ENCODE measurements at regions not wholly inside any gene's neighbourhood (a gene's known extent, or its start where the extent isn't known, plus 50 kb on each side); places are given as distances from the start of the nearest gene placed in this dataset.

DNA sequence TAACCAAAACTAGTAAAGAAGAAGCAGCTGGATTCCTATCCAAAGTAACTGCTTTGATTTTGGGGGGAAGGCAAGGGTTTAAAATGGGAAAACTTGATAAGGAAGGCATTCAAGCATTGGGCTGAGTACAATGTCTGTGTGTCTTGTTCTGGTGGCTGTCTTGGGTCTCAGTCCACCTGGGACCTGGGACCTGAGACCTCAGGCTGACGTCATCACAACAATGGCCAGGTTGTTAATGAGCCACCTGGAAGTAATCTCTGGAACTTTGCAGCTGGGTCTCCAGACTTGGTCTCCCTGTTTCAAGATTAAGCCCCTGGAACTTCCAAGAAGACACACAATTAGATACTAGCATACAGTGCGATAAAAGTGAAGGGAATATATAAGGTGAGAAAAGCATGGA lies 157.5 kb downstream of the PIK3R1 start:
- DNase-seq: no peak
- no peak for FAIRE-seq
- H3K27ac ChIP-seq (ENCODE audit: low read depth in 2 of 2, low read length in 2 of 2): no peak overlapping the region
- intact Hi-C loops (cut with DNase I): no loop called here
- H3K4me3 ChIP-seq (ENCODE audit: low read length in 3 of 3): no peak overlapping the region
- H3K9me3 ChIP-seq (ENCODE audit: control insufficient read depth in 2 of 3, insufficient read depth in 1 of 3, low read length in 3 of 3): no peaks in the 10 kb centered on the region
- H3K4me1 ChIP-seq (ENCODE audit: control insufficient read depth in 2 of 3, insufficient read depth in 2 of 3, low read depth in 1 of 3, low read length in 3 of 3): no peaks in the 10 kb centered on the region
- TF ChIP-seq, protein P1, sequence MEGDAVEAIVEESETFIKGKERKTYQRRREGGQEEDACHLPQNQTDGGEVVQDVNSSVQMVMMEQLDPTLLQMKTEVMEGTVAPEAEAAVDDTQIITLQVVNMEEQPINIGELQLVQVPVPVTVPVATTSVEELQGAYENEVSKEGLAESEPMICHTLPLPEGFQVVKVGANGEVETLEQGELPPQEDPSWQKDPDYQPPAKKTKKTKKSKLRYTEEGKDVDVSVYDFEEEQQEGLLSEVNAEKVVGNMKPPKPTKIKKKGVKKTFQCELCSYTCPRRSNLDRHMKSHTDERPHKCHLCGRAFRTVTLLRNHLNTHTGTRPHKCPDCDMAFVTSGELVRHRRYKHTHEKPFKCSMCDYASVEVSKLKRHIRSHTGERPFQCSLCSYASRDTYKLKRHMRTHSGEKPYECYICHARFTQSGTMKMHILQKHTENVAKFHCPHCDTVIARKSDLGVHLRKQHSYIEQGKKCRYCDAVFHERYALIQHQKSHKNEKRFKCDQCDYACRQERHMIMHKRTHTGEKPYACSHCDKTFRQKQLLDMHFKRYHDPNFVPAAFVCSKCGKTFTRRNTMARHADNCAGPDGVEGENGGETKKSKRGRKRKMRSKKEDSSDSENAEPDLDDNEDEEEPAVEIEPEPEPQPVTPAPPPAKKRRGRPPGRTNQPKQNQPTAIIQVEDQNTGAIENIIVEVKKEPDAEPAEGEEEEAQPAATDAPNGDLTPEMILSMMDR (IDR thresholded peaks at IDR 0.05; ENCODE audit: borderline replicate concordance, extremely low read depth, insufficient read depth): no peak
- H3K27me3 ChIP-seq (ENCODE audit: control insufficient read depth, insufficient read depth, low read length): no peaks in the 10 kb centered on the region
- no peaks in the 10 kb centered on the region for H3K36me3 ChIP-seq (ENCODE audit: control insufficient read depth in 2 of 3, insufficient read depth in 3 of 3, low read length in 3 of 3)
- H3K9ac ChIP-seq (ENCODE audit: low read length in 3 of 3): no peak overlapping the region

DNA sequence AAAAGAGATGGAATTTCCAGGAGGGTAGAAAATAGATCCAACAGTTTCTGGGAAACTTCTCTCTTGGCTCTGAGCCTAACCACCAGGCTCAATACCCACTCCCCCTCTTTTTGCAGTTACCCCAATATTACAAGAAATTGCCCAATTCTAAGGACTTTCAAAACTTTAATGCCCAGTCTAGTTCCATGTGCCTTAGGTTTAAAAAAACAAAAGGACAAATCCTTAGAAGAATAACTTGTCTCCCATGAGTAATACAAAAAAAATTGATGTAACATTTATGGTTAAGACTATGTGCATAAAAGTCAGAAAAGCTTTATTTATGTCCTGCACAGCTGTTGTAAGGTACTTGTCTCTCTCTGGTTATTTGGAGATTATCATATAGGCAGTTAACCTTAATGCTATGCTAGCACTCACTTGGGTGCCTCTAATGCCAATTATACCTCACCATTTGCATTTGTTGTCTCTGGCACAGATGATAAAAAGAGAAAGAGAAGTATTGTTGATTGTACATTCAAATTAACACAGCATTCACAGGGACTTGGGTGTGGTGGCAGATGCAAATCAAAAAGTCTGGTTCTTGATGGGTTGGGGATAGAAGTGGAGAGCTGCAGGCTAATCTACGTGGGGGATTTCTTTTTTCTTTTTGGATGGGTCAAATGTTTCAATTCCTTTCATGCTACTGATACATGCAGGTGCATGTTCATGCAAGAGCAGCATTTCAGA lies 159.4 kb downstream of the PIK3R1 start:
- TF ChIP-seq, protein P1 (IDR thresholded peaks at IDR 0.05; ENCODE audit: borderline replicate concordance, extremely low read depth, insufficient read depth): no peak
- Histone ChIP-seq H3K4me3 (ENCODE audit: low read length in 3 of 3) (no peak overlapping the region), H3K9me3 (ENCODE audit: control insufficient read depth in 2 of 3, insufficient read depth in 1 of 3, low read length in 3 of 3) (no peaks in the 10 kb centered on the region), H3K27me3 (ENCODE audit: control insufficient read depth, insufficient read depth, low read length) (no peaks in the 10 kb centered on the region), H3K9ac (ENCODE audit: low read length in 3 of 3) (no peak overlapping the region), H3K36me3 (ENCODE audit: control insufficient read depth in 2 of 3, insufficient read depth in 3 of 3, low read length in 3 of 3) (no peaks in the 10 kb centered on the region), H3K4me1 (ENCODE audit: control insufficient read depth in 2 of 3, insufficient read depth in 2 of 3, low read depth in 1 of 3, low read length in 3 of 3) (no peaks in the 10 kb centered on the region), H3K27ac (ENCODE audit: low read depth in 2 of 2, low read length in 2 of 2) (no peak overlapping the region)
- intact Hi-C loops (cut with DNase I): no loop called here
- no peak for DNase-seq
- FAIRE-seq: no peak

DNA sequence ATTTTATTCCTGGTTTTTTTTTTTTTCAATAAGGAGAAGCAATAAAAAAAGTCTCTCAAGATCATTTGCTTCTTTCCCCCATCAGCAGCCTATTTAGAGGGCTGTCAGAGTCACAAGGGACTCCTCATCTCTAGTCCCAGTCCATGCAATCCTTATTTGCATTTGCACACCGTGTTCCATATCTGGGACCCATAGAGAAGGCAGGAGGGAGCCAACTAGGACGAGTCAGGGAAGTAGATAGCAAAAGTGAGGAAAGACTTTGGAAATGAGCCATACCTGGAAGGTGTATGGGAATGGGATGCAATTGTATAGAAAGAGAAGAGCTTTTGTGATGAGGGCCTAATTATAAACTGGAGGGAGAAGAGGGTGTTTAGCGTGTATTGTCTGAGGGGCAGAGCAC lies 160.0 kb downstream of the PIK3R1 start:
- intact Hi-C loops (cut with DNase I): no loop called here
- Histone ChIP-seq H3K9me3 (ENCODE audit: control insufficient read depth in 2 of 3, insufficient read depth in 1 of 3, low read length in 3 of 3) (no peaks in the 10 kb centered on the region), H3K4me1 (ENCODE audit: control insufficient read depth in 2 of 3, insufficient read depth in 2 of 3, low read depth in 1 of 3, low read length in 3 of 3) (no peaks in the 10 kb centered on the region), H3K9ac (ENCODE audit: low read length in 3 of 3) (no peak overlapping the region), H3K36me3 (ENCODE audit: control insufficient read depth in 2 of 3, insufficient read depth in 3 of 3, low read length in 3 of 3) (no peaks in the 10 kb centered on the region), H3K27ac (ENCODE audit: low read depth in 2 of 2, low read length in 2 of 2) (no peak overlapping the region), H3K4me3 (ENCODE audit: low read length in 3 of 3) (no peak overlapping the region), H3K27me3 (ENCODE audit: control insufficient read depth, insufficient read depth, low read length) (no peaks in the 10 kb centered on the region)
- no peak for DNase-seq
- TF ChIP-seq, protein P1 (IDR thresholded peaks at IDR 0.05; ENCODE audit: borderline replicate concordance, extremely low read depth, insufficient read depth): no peak
- no peak for FAIRE-seq

DNA sequence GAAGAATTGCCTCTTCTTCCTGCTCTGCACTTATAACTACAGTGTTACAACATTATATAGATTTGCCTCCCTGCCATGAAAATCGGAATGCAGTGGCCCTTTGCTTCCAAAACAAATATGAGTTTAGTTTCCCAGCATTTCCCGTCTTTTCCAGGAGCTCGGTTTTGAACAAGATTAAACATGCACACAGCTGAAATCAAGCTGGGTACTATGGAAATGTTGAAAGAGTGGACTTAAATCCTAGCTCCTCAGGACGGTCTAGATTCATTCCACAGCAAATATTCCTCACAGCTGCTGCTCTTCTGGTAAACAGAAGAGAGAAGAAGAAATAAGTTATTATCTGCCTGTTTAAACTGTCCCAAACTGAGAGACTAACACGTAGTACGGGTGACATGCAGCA lies 161.4 kb downstream of the PIK3R1 start:
- TF ChIP-seq, protein P1 (IDR thresholded peaks at IDR 0.05; ENCODE audit: borderline replicate concordance, extremely low read depth, insufficient read depth): no peak
- DNase-seq (peak in 1 of 5 donors; percentile 16), FAIRE-seq (no peak)
- Histone ChIP-seq H3K4me1 (ENCODE audit: control insufficient read depth in 2 of 3, insufficient read depth in 2 of 3, low read depth in 1 of 3, low read length in 3 of 3) (no peaks in the 10 kb centered on the region), H3K27me3 (ENCODE audit: control insufficient read depth, insufficient read depth, low read length) (no peaks in the 10 kb centered on the region), H3K36me3 (ENCODE audit: control insufficient read depth in 2 of 3, insufficient read depth in 3 of 3, low read length in 3 of 3) (no peaks in the 10 kb centered on the region), H3K4me3 (ENCODE audit: low read length in 3 of 3) (no peak overlapping the region), H3K9me3 (ENCODE audit: control insufficient read depth in 2 of 3, insufficient read depth in 1 of 3, low read length in 3 of 3) (no peaks in the 10 kb centered on the region), H3K27ac (ENCODE audit: low read depth in 2 of 2, low read length in 2 of 2) (no peak overlapping the region), H3K9ac (ENCODE audit: low read length in 3 of 3) (no peak overlapping the region)
- intact Hi-C loops (cut with DNase I): no loop called here

All from kidney (tissue), 13 donors.